ENCODE measurements at regions not wholly inside any gene's neighbourhood (a gene's known extent, or its start where the extent isn't known, plus 50 kb on each side); places are given as distances from the start of the nearest gene placed in this dataset.
"Not testable (repeated sequence)": the region's sequence is repeated elsewhere in the genome, so short reads cannot be mapped to it uniquely, and the experiment has no call there.

- no peaks in the 10 kb centered on the region for H3K36me3 ChIP-seq (ENCODE audit: control insufficient read depth, insufficient read depth, low read length)
- H3K4me3 ChIP-seq (ENCODE audit: low read depth, low read length): no peak overlapping the region
- H3K27me3 ChIP-seq (ENCODE audit: control insufficient read depth, insufficient read depth, low read length): peaks cover 3% of the 10 kb centered on the region
- POLR2A ChIA-PET: no interaction called here
- DNase-seq (ENCODE audit: low read depth): no peak
- CTCF ChIA-PET: interaction anchor here (1.4 kb wide), 1 partner anchor 14 kb away, joined by 4 read pairs; no protein-coding TSS in a partner anchor
- TF ChIP-seq CTCF (IDR thresholded peaks at IDR 0.05; ENCODE audit: insufficient read depth, low read depth, low read length): no peak
Observed at GRCh38 chr1:224045556-224045955, 68.4 kb upstream of the FBXO28 start.

- TF ChIP-seq CTCF (IDR thresholded peaks at IDR 0.05; ENCODE audit: insufficient read depth, low read depth, low read length): no peak
- POLR2A ChIA-PET: no interaction called here
- H3K4me3 ChIP-seq (ENCODE audit: low read depth, low read length): no peak overlapping the region
- DNase-seq (ENCODE audit: low read depth): no peak
- H3K27me3 ChIP-seq (ENCODE audit: control insufficient read depth, insufficient read depth, low read length): peaks cover 3% of the 10 kb centered on the region
- CTCF ChIA-PET: no interaction called here
- no peaks in the 10 kb centered on the region for H3K36me3 ChIP-seq (ENCODE audit: control insufficient read depth, insufficient read depth, low read length)
Observed at GRCh38 chr1:224044420-224044819, 69.5 kb upstream of the FBXO28 start.

GRCh38 chr1:224042557-224043118 lies 71.3 kb upstream of the FBXO28 start:
- H3K27me3 ChIP-seq (ENCODE audit: control insufficient read depth, insufficient read depth, low read length): peaks cover 3% of the 10 kb centered on the region
- no peak for TF ChIP-seq CTCF (IDR thresholded peaks at IDR 0.05; ENCODE audit: insufficient read depth, low read depth, low read length)
- H3K4me3 ChIP-seq (ENCODE audit: low read depth, low read length): no peak overlapping the region
- ChIA-PET POLR2A (no interaction called here), CTCF (interaction anchor here (2.4 kb wide), 1 partner anchor 8 kb away, joined by 10 read pairs; no protein-coding TSS in a partner anchor)
- no peak for DNase-seq (ENCODE audit: low read depth)
- no peaks in the 10 kb centered on the region for H3K36me3 ChIP-seq (ENCODE audit: control insufficient read depth, insufficient read depth, low read length)

GRCh38 chr1:224041032-224041431 lies 72.9 kb upstream of the FBXO28 start:
- ChIA-PET CTCF (interaction anchor here (2.4 kb wide), 1 partner anchor 9 kb away, joined by 10 read pairs; no protein-coding TSS in a partner anchor), POLR2A (no interaction called here)
- peaks cover 3% of the 10 kb centered on the region for H3K27me3 ChIP-seq (ENCODE audit: control insufficient read depth, insufficient read depth, low read length)
- no peak for DNase-seq (ENCODE audit: low read depth)
- TF ChIP-seq CTCF (IDR thresholded peaks at IDR 0.05; ENCODE audit: insufficient read depth, low read depth, low read length): no peak
- no peak overlapping the region for H3K4me3 ChIP-seq (ENCODE audit: low read depth, low read length)
- H3K36me3 ChIP-seq (ENCODE audit: control insufficient read depth, insufficient read depth, low read length): no peaks in the 10 kb centered on the region

GRCh38 chr1:224040423-224040822 lies 73.5 kb upstream of the FBXO28 start:
- POLR2A ChIA-PET; H3K27me3 ChIP-seq (ENCODE audit: control insufficient read depth, insufficient read depth, low read length); H3K4me3 ChIP-seq (ENCODE audit: low read depth, low read length); H3K36me3 ChIP-seq (ENCODE audit: control insufficient read depth, insufficient read depth, low read length); DNase-seq (ENCODE audit: low read depth): not testable (repeated sequence)
- CTCF ChIA-PET: interaction anchor here (2.4 kb wide), 1 partner anchor 10 kb away, joined by 10 read pairs; no protein-coding TSS in a partner anchor

- DNase-seq (ENCODE audit: low read depth); CTCF ChIA-PET; H3K4me3 ChIP-seq (ENCODE audit: low read depth, low read length); H3K27me3 ChIP-seq (ENCODE audit: control insufficient read depth, insufficient read depth, low read length); H3K36me3 ChIP-seq (ENCODE audit: control insufficient read depth, insufficient read depth, low read length); POLR2A ChIA-PET: not testable (repeated sequence)
Observed at GRCh38 chr1:224040006-224040405, 73.9 kb upstream of the FBXO28 start.

GRCh38 chr1:224038832-224039231 lies 75.1 kb upstream of the FBXO28 start:
- H3K36me3 ChIP-seq (ENCODE audit: control insufficient read depth, insufficient read depth, low read length); H3K27me3 ChIP-seq (ENCODE audit: control insufficient read depth, insufficient read depth, low read length); DNase-seq (ENCODE audit: low read depth); H3K4me3 ChIP-seq (ENCODE audit: low read depth, low read length); CTCF ChIA-PET; POLR2A ChIA-PET: not testable (repeated sequence)

- H3K36me3 ChIP-seq (ENCODE audit: control insufficient read depth, insufficient read depth, low read length); CTCF ChIA-PET; H3K27me3 ChIP-seq (ENCODE audit: control insufficient read depth, insufficient read depth, low read length); DNase-seq (ENCODE audit: low read depth); H3K4me3 ChIP-seq (ENCODE audit: low read depth, low read length); POLR2A ChIA-PET: not testable (repeated sequence)
Observed at GRCh38 chr1:224037362-224037761, 76.5 kb upstream of the FBXO28 start.

GRCh38 chr1:224032608-224033276 lies 81.2 kb upstream of the FBXO28 start:
- DNase-seq (ENCODE audit: low read depth); CTCF ChIA-PET; H3K36me3 ChIP-seq (ENCODE audit: control insufficient read depth, insufficient read depth, low read length); H3K4me3 ChIP-seq (ENCODE audit: low read depth, low read length); POLR2A ChIA-PET; H3K27me3 ChIP-seq (ENCODE audit: control insufficient read depth, insufficient read depth, low read length): not testable (repeated sequence)

Measured in BJ (cell line).